ENCODE measurements at regions not wholly inside any gene's neighbourhood (a gene's known extent, or its start where the extent isn't known, plus 50 kb on each side); places are given as distances from the start of the nearest gene placed in this dataset.

- Histone ChIP-seq H3K14ac (ENCODE audit: low read length) (no peak overlapping the region), H3K9ac (ENCODE audit: low read depth, low read length, poor library complexity) (no peak overlapping the region), H3K79me1 (ENCODE audit: low read depth, low read length) (no peaks in the 10 kb centered on the region), H3K23ac (ENCODE audit: low read depth, low read length, poor library complexity) (no peak overlapping the region), H3K4me3 (ENCODE audit: low read length in 2 of 2) (no peak overlapping the region), H2AK5ac (ENCODE audit: low read depth, low read length) (no peak overlapping the region), H3K4ac (ENCODE audit: low read length) (no peak overlapping the region), H2AFZ (ENCODE audit: low read length) (no peak overlapping the region), H3K36me3 (replicated peaks in 1 of 2; ENCODE audit: control insufficient read depth in 2 of 2, insufficient read depth in 2 of 2, low read length in 2 of 2) (no peaks in the 10 kb centered on the region), H2BK5ac (ENCODE audit: low read length) (no peak overlapping the region), H2BK12ac (ENCODE audit: low read length) (no peak overlapping the region), H3K9me3 (replicated peaks in 1 of 2; ENCODE audit: control insufficient read depth in 2 of 2, insufficient read depth in 1 of 2, low read depth in 1 of 2, low read length in 2 of 2) (peaks cover 0 to 6% of the 10 kb centered on the region in 2 donors), H3K4me1 (ENCODE audit: control insufficient read depth in 2 of 2, insufficient read depth in 1 of 2, low read depth in 1 of 2, low read length in 2 of 2) (peaks cover 0 to 2% of the 10 kb centered on the region in 2 donors), H3K4me2 (ENCODE audit: insufficient read depth, low read length, poor library complexity, severe bottlenecking) (no peak overlapping the region), H4K91ac (ENCODE audit: low read depth, low read length, poor library complexity) (no peak overlapping the region), H3K18ac (ENCODE audit: low read length) (peak overlapping the region; percentile 66), H3K27ac (replicated peaks; ENCODE audit: low read length) (no peak overlapping the region), H2BK15ac (ENCODE audit: low read length) (no peak overlapping the region), H3K27me3 (ENCODE audit: control insufficient read depth in 3 of 3, insufficient read depth in 3 of 3, low read depth in 1 of 3, low read length in 3 of 3) (no peaks in the 10 kb centered on the region), H4K8ac (ENCODE audit: low read depth, low read length) (no peak overlapping the region), H2BK120ac (ENCODE audit: low read depth, low read length) (no peak overlapping the region)
- no CpG with 5 or more reads among the region's 45 CpGs for WGBS, 2 donors (ENCODE audit: extremely low coverage in 2 of 2, insufficient read length in 2 of 2, insufficient replicate concordance in 1 of 2)
- no peak for DNase-seq (ENCODE audit: low spot score)
Measured at GRCh38 chr16:86929057-86929871, 350.9 kb downstream of the FOXL1 start.

- Histone ChIP-seq H2AK5ac (ENCODE audit: low read depth, low read length) (no peak overlapping the region), H3K27me3 (ENCODE audit: control insufficient read depth in 3 of 3, insufficient read depth in 3 of 3, low read depth in 1 of 3, low read length in 3 of 3) (no peaks in the 10 kb centered on the region), H4K8ac (ENCODE audit: low read depth, low read length) (no peak overlapping the region), H3K4me3 (ENCODE audit: low read length in 2 of 2) (no peak overlapping the region), H2BK15ac (ENCODE audit: low read length) (no peak overlapping the region), H3K79me1 (ENCODE audit: low read depth, low read length) (no peaks in the 10 kb centered on the region), H3K4ac (ENCODE audit: low read length) (no peak overlapping the region), H3K4me1 (ENCODE audit: control insufficient read depth in 2 of 2, insufficient read depth in 1 of 2, low read depth in 1 of 2, low read length in 2 of 2) (peaks cover 0 to 4% of the 10 kb centered on the region in 2 donors), H2BK5ac (ENCODE audit: low read length) (no peak overlapping the region), H2AFZ (ENCODE audit: low read length) (no peak overlapping the region), H2BK12ac (ENCODE audit: low read length) (no peak overlapping the region), H3K4me2 (ENCODE audit: insufficient read depth, low read length, poor library complexity, severe bottlenecking) (no peak overlapping the region), H3K9me3 (replicated peaks in 1 of 2; ENCODE audit: control insufficient read depth in 2 of 2, insufficient read depth in 1 of 2, low read depth in 1 of 2, low read length in 2 of 2) (peaks cover 0 to 6% of the 10 kb centered on the region in 2 donors), H3K27ac (replicated peaks; ENCODE audit: low read length) (no peak overlapping the region), H3K23ac (ENCODE audit: low read depth, low read length, poor library complexity) (no peak overlapping the region), H2BK120ac (ENCODE audit: low read depth, low read length) (no peak overlapping the region), H3K14ac (ENCODE audit: low read length) (no peak overlapping the region), H3K9ac (ENCODE audit: low read depth, low read length, poor library complexity) (no peak overlapping the region), H3K18ac (ENCODE audit: low read length) (peak overlapping the region; percentile 4), H4K91ac (ENCODE audit: low read depth, low read length, poor library complexity) (no peak overlapping the region), H3K36me3 (replicated peaks in 1 of 2; ENCODE audit: control insufficient read depth in 2 of 2, insufficient read depth in 2 of 2, low read length in 2 of 2) (no peaks in the 10 kb centered on the region)
- DNase-seq (ENCODE audit: low spot score): no peak
- WGBS, 2 donors (ENCODE audit: extremely low coverage in 2 of 2, insufficient read length in 2 of 2, insufficient replicate concordance in 1 of 2): no CpG with 5 or more reads among the region's 8 CpGs
Measured at GRCh38 chr16:86930001-86930400, 351.7 kb downstream of the FOXL1 start.

- Histone ChIP-seq H3K4ac (ENCODE audit: low read length) (no peak overlapping the region), H3K9ac (ENCODE audit: low read depth, low read length, poor library complexity) (no peak overlapping the region), H3K9me3 (replicated peaks in 1 of 2; ENCODE audit: control insufficient read depth in 2 of 2, insufficient read depth in 1 of 2, low read depth in 1 of 2, low read length in 2 of 2) (peaks cover 0 to 6% of the 10 kb centered on the region in 2 donors), H3K27me3 (ENCODE audit: control insufficient read depth in 3 of 3, insufficient read depth in 3 of 3, low read depth in 1 of 3, low read length in 3 of 3) (no peaks in the 10 kb centered on the region), H3K27ac (replicated peaks; ENCODE audit: low read length) (no peak overlapping the region), H3K4me3 (ENCODE audit: low read length in 2 of 2) (no peak overlapping the region), H2BK5ac (ENCODE audit: low read length) (no peak overlapping the region), H3K4me2 (ENCODE audit: insufficient read depth, low read length, poor library complexity, severe bottlenecking) (no peak overlapping the region), H2AK5ac (ENCODE audit: low read depth, low read length) (no peak overlapping the region), H4K91ac (ENCODE audit: low read depth, low read length, poor library complexity) (no peak overlapping the region), H4K8ac (ENCODE audit: low read depth, low read length) (no peak overlapping the region), H3K4me1 (ENCODE audit: control insufficient read depth in 2 of 2, insufficient read depth in 1 of 2, low read depth in 1 of 2, low read length in 2 of 2) (peaks cover 0 to 9% of the 10 kb centered on the region in 2 donors), H2BK120ac (ENCODE audit: low read depth, low read length) (no peak overlapping the region), H2BK12ac (ENCODE audit: low read length) (no peak overlapping the region), H3K18ac (ENCODE audit: low read length) (no peak overlapping the region), H3K14ac (ENCODE audit: low read length) (no peak overlapping the region), H3K79me1 (ENCODE audit: low read depth, low read length) (no peaks in the 10 kb centered on the region), H2AFZ (ENCODE audit: low read length) (no peak overlapping the region), H3K23ac (ENCODE audit: low read depth, low read length, poor library complexity) (no peak overlapping the region), H2BK15ac (ENCODE audit: low read length) (no peak overlapping the region), H3K36me3 (replicated peaks in 1 of 2; ENCODE audit: control insufficient read depth in 2 of 2, insufficient read depth in 2 of 2, low read length in 2 of 2) (no peaks in the 10 kb centered on the region)
- no peak for DNase-seq (ENCODE audit: low spot score)
- no CpG with 5 or more reads among the region's 9 CpGs for WGBS, 2 donors (ENCODE audit: extremely low coverage in 2 of 2, insufficient read length in 2 of 2, insufficient replicate concordance in 1 of 2)
Measured at GRCh38 chr16:86930663-86931373, 352.5 kb downstream of the FOXL1 start.

- no peak for DNase-seq (ENCODE audit: low spot score)
- Histone ChIP-seq H3K18ac (ENCODE audit: low read length) (peak overlapping the region; percentile 73), H3K4me1 (ENCODE audit: control insufficient read depth in 2 of 2, insufficient read depth in 1 of 2, low read depth in 1 of 2, low read length in 2 of 2) (peaks cover 0 to 9% of the 10 kb centered on the region in 2 donors), H2BK5ac (ENCODE audit: low read length) (no peak overlapping the region), H3K4me3 (ENCODE audit: low read length in 2 of 2) (no peak overlapping the region), H2AK5ac (ENCODE audit: low read depth, low read length) (peak overlapping the region; percentile 54), H2BK120ac (ENCODE audit: low read depth, low read length) (no peak overlapping the region), H4K91ac (ENCODE audit: low read depth, low read length, poor library complexity) (no peak overlapping the region), H3K27me3 (ENCODE audit: control insufficient read depth in 3 of 3, insufficient read depth in 3 of 3, low read depth in 1 of 3, low read length in 3 of 3) (no peaks in the 10 kb centered on the region), H3K27ac (replicated peaks; ENCODE audit: low read length) (no peak overlapping the region), H3K36me3 (replicated peaks in 1 of 2; ENCODE audit: control insufficient read depth in 2 of 2, insufficient read depth in 2 of 2, low read length in 2 of 2) (no peaks in the 10 kb centered on the region), H3K79me1 (ENCODE audit: low read depth, low read length) (no peaks in the 10 kb centered on the region), H4K8ac (ENCODE audit: low read depth, low read length) (no peak overlapping the region), H3K9me3 (replicated peaks in 1 of 2; ENCODE audit: control insufficient read depth in 2 of 2, insufficient read depth in 1 of 2, low read depth in 1 of 2, low read length in 2 of 2) (peaks cover 0 to 6% of the 10 kb centered on the region in 2 donors), H3K4me2 (ENCODE audit: insufficient read depth, low read length, poor library complexity, severe bottlenecking) (no peak overlapping the region), H3K4ac (ENCODE audit: low read length) (no peak overlapping the region), H3K14ac (ENCODE audit: low read length) (no peak overlapping the region), H3K23ac (ENCODE audit: low read depth, low read length, poor library complexity) (no peak overlapping the region), H3K9ac (ENCODE audit: low read depth, low read length, poor library complexity) (no peak overlapping the region), H2AFZ (ENCODE audit: low read length) (no peak overlapping the region), H2BK15ac (ENCODE audit: low read length) (peak overlapping the region; percentile 86), H2BK12ac (ENCODE audit: low read length) (no peak overlapping the region)
- no CpG with 5 or more reads among the region's 26 CpGs for WGBS, 2 donors (ENCODE audit: extremely low coverage in 2 of 2, insufficient read length in 2 of 2, insufficient replicate concordance in 1 of 2)
Measured at GRCh38 chr16:86931410-86931941, 353.1 kb downstream of the FOXL1 start.
